GM18867 (cell line): ENCODE measurements at regions not wholly inside any gene's neighbourhood (a gene's known extent, or its start where the extent isn't known, plus 50 kb on each side); places are given as distances from the start of the nearest gene placed in this dataset.

Experiments used
- ATAC-seq: cut with Tn5 transposase; IDR thresholded peaks from one replicate; pipeline ENCODE4 v1.9.1; 2021; ENCODE audit warnings: mild to moderate bottlenecking, moderate library complexity; ENCODE audit not compliant: unreplicated experiment

DNA sequence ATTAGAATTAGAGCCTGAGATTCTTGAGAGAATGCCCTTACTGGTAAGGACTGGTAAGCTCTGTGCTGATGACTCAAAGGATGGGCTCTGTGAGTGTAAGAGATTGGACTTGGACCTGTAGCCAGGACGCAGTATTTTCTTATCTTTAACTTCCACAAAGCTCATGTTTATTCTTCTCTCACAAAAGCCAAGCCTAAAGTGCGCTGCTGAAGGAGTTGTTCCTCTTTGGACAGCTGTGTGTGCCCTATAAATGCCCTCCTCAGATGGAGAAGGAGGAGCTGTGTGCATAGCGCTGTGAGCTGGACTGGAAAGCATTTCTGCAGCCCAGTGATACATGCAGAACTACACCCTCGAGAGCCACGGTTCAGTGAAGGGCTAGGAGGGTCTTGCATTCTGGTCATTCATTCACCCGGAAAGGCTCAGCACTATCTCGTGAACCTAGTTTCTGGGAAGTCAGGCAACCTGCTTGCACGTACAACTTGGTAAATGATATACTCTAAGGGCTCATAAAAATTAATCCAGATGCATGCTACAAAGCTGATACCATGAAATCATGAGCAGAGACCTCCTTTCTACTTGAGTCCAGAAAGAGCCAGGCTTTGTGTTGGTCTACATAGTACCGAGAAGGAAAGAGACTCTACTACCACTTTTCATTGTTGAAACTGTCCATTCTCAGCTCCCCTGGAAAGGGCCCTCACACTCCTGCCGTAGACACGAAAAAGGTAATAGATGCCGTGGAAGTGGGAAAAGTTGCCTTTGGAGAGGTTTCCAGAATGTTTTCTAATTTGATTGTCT lies 103.0 kb upstream of the TBL1XR1 start:
- ATAC-seq, result peak; percentile 42

DNA sequence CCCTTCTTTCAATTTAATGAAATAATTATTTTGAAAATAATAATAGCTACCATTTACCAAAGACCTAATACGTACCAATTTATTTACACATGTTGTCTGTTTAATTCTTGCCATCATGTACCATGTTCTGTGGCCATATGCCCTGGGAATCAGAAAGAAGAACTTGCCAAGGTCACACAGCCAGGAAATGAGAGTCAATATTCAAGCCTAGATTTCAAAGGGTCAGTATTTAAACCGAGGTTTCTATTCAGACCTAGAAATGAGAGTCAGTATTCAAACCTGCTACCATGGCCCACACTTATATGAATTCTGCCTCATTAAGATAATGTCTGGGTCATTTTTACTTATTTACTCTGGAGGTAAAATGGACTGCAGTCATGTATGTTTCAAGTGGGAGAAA lies 103.6 kb upstream of the TBL1XR1 start:
- ATAC-seq, result peak; percentile 57

DNA sequence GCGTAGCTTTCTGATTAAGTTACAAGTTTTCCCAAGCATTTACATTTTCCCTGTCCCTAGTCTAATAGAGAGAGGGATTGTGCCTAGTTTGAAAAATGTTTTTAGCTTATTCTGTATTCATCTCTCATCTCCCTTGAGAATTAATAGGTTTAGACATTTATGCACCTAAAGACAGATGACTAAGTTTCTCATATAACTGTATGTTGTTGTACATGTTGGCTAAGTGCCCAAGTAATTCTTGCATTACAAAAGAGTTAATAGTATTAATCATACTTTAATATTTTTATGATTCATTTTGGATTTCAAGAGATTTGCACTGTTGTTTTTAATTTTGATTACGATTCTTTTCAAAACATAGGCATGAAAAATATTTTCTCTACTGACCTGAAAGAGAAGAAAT lies 109.0 kb upstream of the TBL1XR1 start:
- no peak for ATAC-seq

DNA sequence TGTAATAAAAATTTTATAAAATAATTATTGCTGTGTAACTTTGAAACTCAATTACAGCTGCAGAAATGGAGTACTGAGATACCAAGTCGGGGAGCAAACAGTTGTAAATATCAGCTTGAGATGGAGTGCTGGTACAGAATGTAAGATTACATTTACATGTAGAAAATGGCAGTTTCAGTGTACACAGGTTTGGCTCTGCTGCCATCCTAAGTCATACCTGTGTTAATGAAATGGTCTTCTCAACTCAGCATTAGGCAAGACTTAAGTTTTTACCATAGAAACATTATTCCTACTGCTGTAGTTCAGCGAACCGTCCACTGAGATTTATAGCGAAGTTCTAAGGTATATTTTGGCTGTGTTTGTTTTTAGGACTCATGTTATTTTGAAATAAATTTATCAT lies 110.1 kb upstream of the TBL1XR1 start:
- ATAC-seq, result no peak

DNA sequence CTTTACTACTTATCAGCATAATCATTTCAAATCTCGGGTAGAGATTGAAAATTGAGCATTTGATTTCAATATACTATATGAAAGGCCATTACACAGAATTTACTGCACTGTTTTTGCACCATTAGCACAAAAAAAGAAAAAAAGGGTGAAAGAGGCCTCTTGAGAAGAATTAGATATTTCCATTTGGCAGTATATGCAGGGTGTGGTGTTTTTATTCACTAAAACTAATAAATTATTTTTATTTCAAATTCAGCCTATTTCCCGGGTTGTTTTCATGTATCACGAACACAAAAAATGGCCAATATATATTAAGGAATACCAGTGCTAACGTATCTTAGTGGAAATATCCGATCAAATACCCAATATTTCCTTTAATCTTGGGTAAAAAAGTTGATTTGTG lies 110.5 kb upstream of the TBL1XR1 start:
- ATAC-seq, result no peak

DNA sequence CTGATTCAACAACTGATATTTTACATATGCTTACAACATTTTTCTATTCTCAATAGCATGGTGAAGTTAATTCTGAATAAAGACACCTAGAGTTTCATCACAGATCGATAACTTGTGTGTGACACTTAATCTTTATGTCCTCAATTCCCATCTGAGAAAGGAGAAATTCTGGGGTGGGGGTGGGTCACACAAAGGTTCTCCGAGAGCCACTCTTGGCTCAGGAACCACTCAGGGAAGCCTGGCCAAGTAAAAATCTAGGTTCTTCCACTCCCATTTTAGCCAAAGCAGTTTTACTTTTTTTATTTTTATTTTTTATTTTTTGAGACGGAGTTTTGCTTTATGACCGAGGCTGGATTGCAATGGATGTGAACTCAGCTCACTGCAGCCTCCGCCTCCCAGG lies 111.0 kb upstream of the TBL1XR1 start:
- ATAC-seq, result no peak

DNA sequence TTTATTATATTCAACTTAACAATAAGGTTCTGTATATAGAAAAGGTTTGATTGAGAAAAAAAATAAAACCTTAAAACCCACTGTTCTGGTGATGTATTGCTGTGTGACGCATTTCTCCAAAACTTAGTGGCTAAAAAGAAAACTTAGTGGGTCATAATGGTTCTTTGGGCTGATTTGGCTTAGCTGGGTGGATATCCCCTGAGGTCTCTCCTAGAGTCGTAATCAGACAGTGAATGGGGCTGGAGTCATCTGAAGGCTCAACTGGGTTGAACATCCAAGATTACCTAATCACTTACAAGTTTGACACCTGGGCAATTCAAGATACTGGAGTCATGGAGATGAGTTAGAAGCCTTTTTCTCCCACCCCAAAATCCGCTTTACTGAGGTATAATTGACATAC lies 111.6 kb upstream of the TBL1XR1 start:
- no peak for ATAC-seq

DNA sequence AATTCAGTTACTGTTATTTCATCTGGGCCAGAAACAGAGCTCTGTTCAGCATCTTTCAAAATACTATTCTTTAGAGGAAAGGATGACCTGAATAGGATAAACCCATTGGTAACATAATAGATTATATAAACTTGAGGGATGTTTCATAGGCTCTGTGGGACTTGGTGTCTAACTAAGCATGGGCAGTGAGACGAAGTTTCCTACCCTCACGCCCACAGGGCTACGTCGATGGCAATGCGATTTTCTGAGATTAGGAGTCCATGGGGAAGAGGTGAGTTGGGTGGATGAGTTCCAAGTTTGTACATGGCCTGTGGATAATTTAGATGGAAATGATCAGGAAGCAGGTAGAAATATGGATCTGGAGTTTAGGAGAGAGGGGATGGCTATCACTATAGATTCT lies 115.2 kb upstream of the TBL1XR1 start:
- ATAC-seq, result no peak

DNA sequence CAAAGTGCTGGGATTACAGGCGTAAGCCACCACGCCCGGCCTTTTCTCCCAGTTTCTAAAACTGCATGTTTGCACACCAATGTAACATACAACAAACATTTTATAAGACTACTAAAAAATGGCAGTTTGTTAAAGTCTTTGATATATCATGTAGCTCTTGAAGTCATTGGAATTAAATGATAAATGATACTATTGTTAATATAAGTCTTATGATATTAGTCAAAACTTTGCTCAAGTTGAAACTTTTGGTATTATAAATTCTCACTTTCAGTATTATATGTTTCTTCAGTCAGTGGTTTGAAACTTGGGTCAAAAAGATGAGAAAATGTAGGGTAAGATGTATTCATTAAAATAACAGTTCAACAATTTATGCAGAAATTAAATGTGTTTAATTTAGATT lies 117.6 kb upstream of the TBL1XR1 start:
- ATAC-seq, result peak; percentile 69

DNA sequence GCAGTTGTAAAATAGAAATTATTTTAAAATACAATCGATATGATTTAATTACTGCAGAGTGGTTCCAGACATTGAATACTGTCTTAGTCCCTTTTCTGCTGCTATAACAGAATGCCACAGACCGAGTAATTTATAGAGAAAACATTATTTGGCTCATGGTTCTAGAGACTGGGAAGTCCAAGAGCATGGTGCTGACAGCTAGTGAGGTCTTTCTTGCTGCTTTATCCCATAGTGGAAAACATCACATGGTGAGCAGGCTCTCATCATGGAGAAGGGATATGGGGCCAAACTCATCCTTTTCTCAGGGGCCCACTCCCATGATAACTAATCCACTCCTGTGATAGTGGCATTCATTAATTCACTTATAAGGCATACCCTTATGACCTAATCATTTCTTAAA lies 120.0 kb upstream of the TBL1XR1 start:
- ATAC-seq, result no peak

DNA sequence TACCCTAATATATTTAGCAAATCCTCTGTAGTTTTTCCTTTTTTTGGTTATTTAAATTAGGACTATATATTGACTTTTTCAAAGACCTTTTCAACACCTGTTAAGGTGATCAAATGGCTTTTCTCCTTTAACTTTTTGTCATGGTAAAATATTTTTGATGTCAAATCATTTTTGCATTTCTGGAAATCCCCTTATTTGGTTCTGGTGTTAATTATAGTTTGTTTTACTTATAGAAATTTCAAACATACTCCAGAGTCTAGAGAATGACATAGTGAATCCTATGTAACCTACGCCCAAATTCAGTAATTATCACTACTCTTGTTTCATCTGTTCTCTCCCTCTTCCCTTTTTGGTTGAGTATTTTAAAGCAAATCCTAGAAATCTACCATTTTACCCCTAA lies 121.3 kb upstream of the TBL1XR1 start:
- ATAC-seq, result no peak

DNA sequence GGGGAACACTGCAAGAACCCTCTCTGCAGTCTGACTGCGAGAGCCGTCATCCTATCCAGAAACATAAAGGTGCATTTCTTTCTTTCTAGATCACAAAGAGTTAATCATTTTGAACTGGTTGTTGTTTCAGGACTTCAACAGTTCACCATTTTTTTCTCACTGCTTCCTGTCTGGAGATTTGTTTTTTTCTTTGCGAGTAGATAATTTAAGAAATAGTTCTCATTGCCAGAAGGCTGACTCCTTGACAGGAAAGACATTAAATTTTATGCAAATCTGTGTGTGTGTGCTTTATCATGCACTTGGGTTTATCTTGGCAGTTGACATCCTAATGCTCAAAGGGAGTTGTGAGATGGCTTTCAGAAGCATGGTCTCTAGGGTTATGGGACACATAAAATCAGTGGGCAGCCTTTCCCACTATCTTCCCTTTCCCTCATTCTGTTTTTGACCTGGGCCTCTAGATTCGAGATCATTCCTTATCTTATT lies 123.5 kb upstream of the TBL1XR1 start:
- ATAC-seq, result peak; percentile 44

DNA sequence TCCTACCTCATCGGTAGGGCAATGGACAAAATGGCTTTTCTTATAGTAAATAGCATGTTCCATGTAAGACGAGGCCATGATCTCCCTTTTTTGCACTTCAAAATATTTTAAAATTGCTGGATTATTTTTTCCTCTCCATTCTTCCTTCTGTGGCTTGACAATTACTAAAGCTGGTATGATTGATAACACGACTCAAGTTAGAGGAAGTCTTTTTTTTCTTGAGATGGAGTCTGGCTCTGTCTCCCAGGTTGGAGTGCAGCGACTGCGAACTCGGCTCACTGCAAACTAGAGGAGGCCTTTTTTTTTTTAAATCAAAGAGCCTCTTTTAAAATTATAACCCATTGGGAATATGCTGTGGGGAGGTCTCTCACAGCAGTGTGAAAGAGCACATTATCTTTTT lies 124.5 kb upstream of the TBL1XR1 start:
- ATAC-seq, result no peak

DNA sequence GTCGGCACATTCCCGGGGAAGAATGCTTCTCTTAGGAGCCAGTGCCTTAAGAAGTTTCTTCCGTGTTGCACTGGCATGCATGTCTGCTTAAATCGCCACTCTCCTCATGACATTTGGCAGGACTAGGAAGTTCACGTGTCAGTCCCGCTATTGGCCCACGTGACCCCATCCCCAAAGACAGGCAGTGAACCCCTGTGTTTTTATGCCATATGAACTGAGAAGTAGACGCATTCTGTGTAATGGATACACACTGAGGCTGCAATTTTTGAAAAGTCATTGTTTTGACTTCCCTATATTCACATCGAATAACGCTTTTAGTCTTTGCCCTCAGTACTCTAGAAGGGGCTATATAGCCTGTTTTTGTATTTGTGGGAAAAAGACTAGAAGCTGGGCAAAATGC lies 125.6 kb upstream of the TBL1XR1 start:
- ATAC-seq, result no peak

DNA sequence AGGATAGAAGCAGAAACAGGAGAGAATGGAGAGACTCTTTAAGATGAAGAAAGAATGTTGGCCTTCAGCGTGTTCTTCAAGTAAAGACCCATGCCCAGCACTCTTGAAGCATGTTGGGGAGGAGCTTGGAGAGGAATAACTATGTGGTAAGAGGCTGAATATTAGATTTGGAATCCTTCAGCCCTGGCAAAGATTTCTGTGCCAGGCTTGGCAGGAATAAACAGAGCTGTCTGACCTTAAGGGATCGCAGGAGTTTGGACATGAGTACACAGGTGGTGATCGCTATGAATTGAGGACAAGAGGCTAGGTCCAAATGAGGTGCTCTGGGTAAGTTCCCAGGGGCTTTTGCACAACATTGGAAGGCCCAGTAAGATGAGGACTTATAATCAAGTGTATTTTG lies 132.6 kb upstream of the TBL1XR1 start:
- no peak for ATAC-seq

DNA sequence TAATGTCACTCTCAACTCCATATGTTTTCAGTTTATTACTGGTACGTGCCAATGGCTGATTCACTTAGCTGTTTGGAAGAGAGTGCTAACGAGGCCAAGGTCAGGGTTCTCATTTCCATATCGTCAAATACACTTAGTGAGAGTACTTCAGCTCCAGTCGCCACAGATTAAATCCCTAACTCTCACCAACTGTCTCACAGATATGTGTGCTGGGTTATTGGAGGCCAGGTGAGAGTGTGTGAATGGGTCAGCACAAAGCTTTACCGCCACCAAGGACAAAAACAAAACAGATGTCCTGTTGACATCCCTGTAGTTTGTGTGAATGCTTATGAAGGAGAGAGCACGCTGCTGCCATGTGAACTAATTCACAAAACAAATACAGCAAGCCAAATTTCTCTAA lies 133.5 kb upstream of the TBL1XR1 start:
- ATAC-seq, result no peak

DNA sequence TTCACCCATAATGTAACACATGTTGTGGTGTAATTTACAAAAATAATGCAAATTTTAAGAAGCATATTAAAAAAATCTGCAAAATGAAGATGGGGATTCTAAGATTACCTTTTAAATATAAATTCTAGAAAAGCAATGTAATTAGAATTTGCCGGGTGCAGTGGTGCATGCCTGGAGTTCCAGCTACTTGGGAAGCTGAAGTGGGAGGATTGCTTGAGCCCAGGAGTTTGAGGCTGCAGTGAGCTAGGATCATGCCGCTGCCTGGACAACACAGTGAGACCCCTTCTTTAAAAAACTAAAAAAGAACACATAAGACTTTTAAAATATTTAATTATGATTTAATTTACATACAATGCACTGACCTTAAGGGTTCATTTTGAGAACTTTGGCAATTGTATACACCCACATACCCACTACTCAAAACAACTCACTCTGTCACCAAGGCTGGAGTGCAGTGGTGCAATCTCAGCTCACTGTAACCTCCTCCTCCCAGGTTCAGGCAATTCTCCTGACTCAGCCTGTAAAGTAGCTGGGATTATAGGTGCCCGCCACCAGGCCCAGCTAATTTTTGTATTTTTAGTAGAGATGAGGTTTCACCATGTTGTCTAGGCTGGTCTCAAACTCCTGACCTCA lies 134.0 kb upstream of the TBL1XR1 start:
- ATAC-seq, result no peak

DNA sequence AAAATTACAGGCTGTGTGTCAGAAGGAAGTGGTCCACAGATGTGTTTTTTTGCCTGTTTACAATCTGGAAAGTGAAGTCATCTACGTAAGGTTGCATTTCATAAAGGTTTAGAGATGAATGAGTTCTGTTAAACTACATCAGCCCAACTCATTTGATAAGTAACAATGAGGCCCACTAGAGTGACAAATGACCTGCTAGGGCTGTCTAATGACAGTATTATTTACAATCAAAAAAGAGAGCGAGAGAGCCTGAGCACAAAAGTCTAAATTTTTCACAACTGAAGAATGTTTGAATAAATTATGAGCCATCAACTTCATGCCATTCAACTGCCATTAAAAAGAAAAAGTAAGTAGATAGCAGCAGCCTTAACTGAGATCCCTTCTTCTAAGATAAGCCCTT lies 135.7 kb upstream of the TBL1XR1 start:
- ATAC-seq, result no peak

DNA sequence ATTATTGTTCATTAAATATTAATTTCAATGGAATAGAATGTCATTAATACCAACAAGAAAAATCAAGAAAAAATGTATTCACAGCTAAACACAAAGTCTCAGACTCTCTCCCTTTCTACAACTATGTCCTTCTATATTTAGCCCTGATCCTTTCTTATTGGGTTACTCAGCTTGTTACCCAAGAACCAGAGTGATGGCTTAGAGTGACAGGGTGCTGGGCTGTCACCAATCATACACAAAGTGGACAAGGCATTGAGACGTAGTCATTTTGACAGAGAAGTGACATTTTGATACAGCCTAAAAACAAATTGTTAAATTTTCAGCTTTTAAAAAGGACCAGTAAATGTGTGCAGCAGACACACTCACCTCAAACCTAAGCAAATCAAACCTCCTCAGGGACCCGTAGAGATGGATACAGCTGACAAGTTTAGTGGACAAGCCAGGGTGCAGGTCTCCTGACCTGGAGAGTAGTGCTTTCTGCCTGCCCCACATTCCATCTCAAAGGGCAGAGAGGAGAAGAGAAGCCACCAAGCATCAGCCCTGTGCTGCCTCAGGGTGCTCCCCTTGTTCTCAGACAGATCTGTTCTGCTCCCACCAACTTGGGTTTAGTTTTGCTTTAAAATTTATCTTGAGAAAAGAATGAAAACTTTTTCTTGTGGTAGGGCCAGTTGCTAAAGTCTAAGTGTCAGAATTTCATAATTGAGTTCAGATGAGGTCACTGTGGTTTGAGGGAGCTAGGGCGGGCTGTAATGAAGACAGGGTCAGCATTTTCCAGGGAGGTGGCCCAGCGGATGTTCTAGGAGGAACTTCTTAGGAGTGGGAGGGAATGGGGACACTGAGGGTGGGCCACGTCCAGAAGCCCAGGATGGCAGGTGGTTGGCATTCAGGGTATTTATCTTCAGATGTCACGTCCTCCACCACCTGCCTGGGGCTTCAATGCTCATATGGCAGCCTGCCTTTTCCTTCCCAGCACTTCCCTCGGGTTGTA lies 136.5 kb upstream of the TBL1XR1 start:
- ATAC-seq, result no peak

DNA sequence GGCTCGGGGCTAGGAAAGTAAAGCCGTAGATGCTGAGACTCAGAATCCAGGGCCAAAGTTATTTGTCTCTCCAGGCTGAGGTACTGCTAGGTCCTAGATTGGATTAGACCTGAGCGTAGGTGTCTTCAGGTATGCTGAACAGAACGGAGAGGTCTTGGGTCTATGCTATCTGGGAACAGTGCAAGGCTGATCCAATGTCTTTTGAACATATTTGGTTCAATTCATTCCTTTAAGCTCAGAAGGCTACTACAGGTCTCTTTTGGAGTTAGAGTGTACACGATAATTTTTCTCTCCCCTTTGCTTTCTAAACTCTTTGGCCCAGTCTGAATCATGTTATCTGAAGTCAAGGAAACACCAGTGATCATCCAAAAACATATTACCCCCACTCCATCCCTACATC lies 137.5 kb upstream of the TBL1XR1 start:
- no peak for ATAC-seq

DNA sequence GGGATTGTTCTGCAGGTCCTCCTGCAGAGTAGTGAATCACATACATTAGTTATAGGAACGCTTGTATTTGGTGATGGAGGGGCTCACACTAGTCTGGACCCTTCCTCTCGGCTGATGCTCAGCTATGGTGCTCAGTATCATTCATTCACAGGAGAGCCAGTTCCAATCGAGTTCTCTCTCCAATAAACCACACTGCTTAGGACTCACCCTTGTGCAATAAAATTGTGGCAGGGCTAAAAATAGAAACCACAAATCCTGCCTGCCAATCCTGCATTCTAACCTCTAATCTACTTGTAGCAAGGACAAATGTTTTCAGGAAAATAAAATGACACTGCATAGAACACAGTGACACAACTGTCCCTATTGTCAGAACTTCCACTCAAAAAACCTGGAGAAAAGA lies 138.4 kb upstream of the TBL1XR1 start:
- no peak for ATAC-seq
